ENCODE measurements at regions not wholly inside any gene's neighbourhood (a gene's known extent, or its start where the extent isn't known, plus 50 kb on each side); places are given as distances from the start of the nearest gene placed in this dataset.

GRCh38 chr10:112047674-112048073 lies 135.9 kb downstream of the GPAM start:
- TF ChIP-seq ZNF654 (tag by site-specific recombination; IDR thresholded peaks at IDR 0.05; ENCODE audit: low read depth) (no peak), ZNF169 (tag by site-specific recombination; IDR thresholded peaks at IDR 0.05) (no peak), ZNF394 (tag by site-specific recombination; IDR thresholded peaks at IDR 0.05; ENCODE audit: borderline replicate concordance) (no peak), BCL11A (tag by site-specific recombination; IDR thresholded peaks at IDR 0.05; ENCODE audit: low read depth) (no peak), ZNF792 (tag by site-specific recombination; IDR thresholded peaks at IDR 0.05) (no peak), ZNF221 (tag by site-specific recombination; IDR thresholded peaks at IDR 0.05; ENCODE audit: borderline replicate concordance) (no peak), ZNF449 (tag by site-specific recombination; IDR thresholded peaks at IDR 0.05) (no peak), WT1 (tag by site-specific recombination; IDR thresholded peaks at IDR 0.05) (no peak), ZSCAN4 (tag by site-specific recombination; IDR thresholded peaks at IDR 0.05) (no peak), ZFHX2 (tag by site-specific recombination; conservative IDR thresholded peaks at IDR 0.05) (no peak), ZFP41 (tag by site-specific recombination; IDR thresholded peaks at IDR 0.05; ENCODE audit: borderline replicate concordance) (no peak)
- no peaks in the 10 kb centered on the region for H3K4me1 ChIP-seq (ENCODE audit: control insufficient read depth, insufficient read depth, low read length)
- ChIA-PET POLR2A (no interaction called here), CTCF (no interaction called here)
- no peak overlapping the region for H3K4me3 ChIP-seq (ENCODE audit: low read depth, low read length)
- H3K9me3 ChIP-seq (ENCODE audit: control insufficient read depth, insufficient read depth, low read depth, low read length): no peaks in the 10 kb centered on the region
- no peaks in the 10 kb centered on the region for H3K36me3 ChIP-seq (ENCODE audit: control insufficient read depth in 2 of 2, insufficient read depth in 1 of 2, low read length in 2 of 2)
- no peak overlapping the region for H3K27ac ChIP-seq (ENCODE audit: extremely low read depth, low read depth, low read length)

GRCh38 chr10:112052166-112052565 lies 131.4 kb downstream of the GPAM start:
- ChIA-PET CTCF (no interaction called here), POLR2A (no interaction called here)
- Histone ChIP-seq H3K27ac (ENCODE audit: extremely low read depth, low read depth, low read length) (no peak overlapping the region), H3K36me3 (ENCODE audit: control insufficient read depth in 2 of 2, insufficient read depth in 1 of 2, low read length in 2 of 2) (no peaks in the 10 kb centered on the region), H3K4me3 (ENCODE audit: low read depth, low read length) (no peak overlapping the region), H3K4me1 (ENCODE audit: control insufficient read depth, insufficient read depth, low read length) (no peaks in the 10 kb centered on the region), H3K9me3 (ENCODE audit: control insufficient read depth, insufficient read depth, low read depth, low read length) (no peaks in the 10 kb centered on the region)
- TF ChIP-seq PRDM2 (tag by site-specific recombination; IDR thresholded peaks at IDR 0.05; ENCODE audit: borderline replicate concordance): no peak
- TF ChIP-seq ZNF529 (tag by site-specific recombination; IDR thresholded peaks at IDR 0.05; ENCODE audit: insufficient replicate concordance): no peak
- TF ChIP-seq ZSCAN4 (tag by site-specific recombination; IDR thresholded peaks at IDR 0.05): no peak
- TF ChIP-seq ZNF785 (tag by site-specific recombination; IDR thresholded peaks at IDR 0.05): no peak
- TF ChIP-seq TSHZ1 (tag by site-specific recombination; IDR thresholded peaks at IDR 0.05; ENCODE audit: borderline replicate concordance): no peak
- TF ChIP-seq ZNF530 (tag by site-specific recombination; IDR thresholded peaks at IDR 0.05; ENCODE audit: low read depth): no peak

All from HEK293 (cell line).